DOHH2 (cell line): ENCODE measurements at regions not wholly inside any gene's neighbourhood (a gene's known extent, or its start where the extent isn't known, plus 50 kb on each side); places are given as distances from the start of the nearest gene placed in this dataset.

Experiments
- CTCF ChIP-seq: fragments of 200-600 bp; sonication (generic); IDR thresholded peaks from one replicate; pipeline ENCODE4 v1.5.1; 2014; ENCODE audit warnings: antibody characterized with exemption, mild to moderate bottlenecking, low read depth, low read length; ENCODE audit not compliant: poor library complexity, severe bottlenecking
- EZH2phosphoT487 ChIP-seq: fragments of 200-600 bp; sonication (generic); IDR thresholded peaks from 2 replicates; pipeline ENCODE4 v1.6.1; 2017; ENCODE audit warnings: borderline replicate concordance, mild to moderate bottlenecking, antibody characterized with exemption, low read length, moderate library complexity, mixed read lengths

- TF ChIP-seq CTCF (no peak), EZH2phosphoT487 (no peak)
These were observed 126.7 kb downstream of the FOXB1 start for GRCh38 chr15:60130821-60131220.
